ENCODE measurements at regions not wholly inside any gene's neighbourhood (a gene's known extent, or its start where the extent isn't known, plus 50 kb on each side); places are given as distances from the start of the nearest gene placed in this dataset.

GRCh38 chr6:9172096-9172495 is 736.8 kb upstream of the SLC35B3 start:
- TF ChIP-seq CTCF (conservative IDR thresholded peaks at IDR 0.05; ENCODE audit: low read depth, low read length) (no peak), EZH2 (IDR thresholded peaks at IDR 0.05; ENCODE audit: low read length, unreplicated experiment) (no peak), EZH2phosphoT487 (IDR thresholded peaks at IDR 0.05; ENCODE audit: borderline replicate concordance, low read length) (no peak)

Measured in PC-3 (cell line).